HG03045 (cell line): ENCODE measurements at regions not wholly inside any gene's neighbourhood (a gene's known extent, or its start where the extent isn't known, plus 50 kb on each side); places are given as distances from the start of the nearest gene placed in this dataset.
A peak's percentile ranks its signal among the peaks of the same experiment; 100 is the strongest.

Experiments
- ATAC-seq: cut with Tn5 transposase; IDR thresholded peaks from one replicate; pipeline ENCODE4 v1.9.1; 2021; ENCODE audit warnings: mild to moderate bottlenecking, moderate library complexity; ENCODE audit not compliant: unreplicated experiment

DNA sequence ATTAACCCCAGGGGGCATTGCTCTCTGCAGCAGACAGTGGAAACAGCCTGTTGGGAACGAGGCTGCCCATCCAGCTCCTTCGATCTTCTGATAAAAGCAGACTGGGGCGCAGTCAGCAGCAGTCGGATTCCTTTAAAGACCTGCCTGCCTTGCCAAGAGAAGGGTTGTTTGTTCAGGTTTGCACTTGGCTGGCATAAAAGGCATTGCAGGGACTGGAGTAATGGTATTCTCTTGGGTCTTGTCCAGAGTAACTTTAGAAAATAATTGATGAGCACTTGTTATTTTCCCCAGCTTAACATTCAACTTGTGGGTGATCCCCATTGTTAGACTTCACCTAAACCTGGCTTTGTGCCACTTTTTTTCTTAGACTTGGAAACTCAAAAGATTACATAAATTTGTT, 67.3 kb upstream of the SLC10A2 start:
- no peak for ATAC-seq

DNA sequence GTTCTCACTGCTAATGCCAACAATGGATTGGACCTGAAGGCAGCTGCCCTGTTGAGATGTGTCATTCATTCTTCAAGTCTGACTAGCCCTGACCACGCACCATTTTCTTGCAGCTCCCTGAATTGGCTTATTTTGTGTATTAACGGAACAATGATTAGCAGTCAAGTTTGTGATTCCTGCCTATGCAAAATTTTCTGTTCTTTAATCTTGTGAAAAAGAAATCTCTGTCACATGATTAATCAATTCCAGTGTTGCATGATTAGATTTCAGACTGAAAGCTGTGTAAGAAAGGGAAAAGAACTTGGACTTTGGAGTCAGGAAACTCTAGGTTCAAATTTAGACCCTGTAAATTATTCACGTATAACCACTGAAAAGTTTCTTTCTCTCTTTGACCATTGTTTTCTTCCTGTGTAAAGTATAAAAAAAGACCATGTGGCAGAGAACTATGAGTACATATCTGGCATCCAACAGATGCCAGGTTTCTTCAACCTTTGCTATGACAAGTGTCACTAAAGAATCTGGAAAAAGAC, 64.5 kb upstream of the SLC10A2 start:
- peak; percentile 74 for ATAC-seq

DNA sequence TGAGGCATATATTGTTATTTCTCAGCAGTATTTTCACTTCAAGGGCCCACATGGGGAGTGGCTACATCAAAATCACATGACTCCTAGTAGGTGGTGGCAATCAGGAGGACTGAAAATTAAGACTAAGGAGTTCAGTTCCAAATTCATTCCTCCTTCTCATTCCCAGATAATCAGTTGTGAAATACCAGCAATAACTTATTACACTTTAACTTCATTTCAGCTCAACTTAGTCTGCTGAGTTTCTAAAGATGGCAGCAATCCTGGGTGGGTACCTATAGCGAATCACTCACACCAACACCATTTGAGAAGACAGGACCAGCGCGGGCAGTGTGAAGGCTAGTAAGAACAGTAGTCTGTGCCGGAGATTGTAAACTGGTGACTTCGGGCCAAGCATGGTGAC, 63.9 kb upstream of the SLC10A2 start:
- ATAC-seq, result no peak
